ENCODE measurements at regions not wholly inside any gene's neighbourhood (a gene's known extent, or its start where the extent isn't known, plus 50 kb on each side); places are given as distances from the start of the nearest gene placed in this dataset.

GRCh38 chr2:226179010-226179409, 620.6 kb downstream of the IRS1 start:
- no peak overlapping the region for H3K4me3 ChIP-seq
- no peak overlapping the region for H3K27ac ChIP-seq
- no peak for TF ChIP-seq CTCF (IDR thresholded peaks at IDR 0.05)
- no peak for DNase-seq (ENCODE audit: low spot score)

GRCh38 chr2:226176283-226176984, 623.2 kb downstream of the IRS1 start:
- no peak for TF ChIP-seq CTCF (IDR thresholded peaks at IDR 0.05)
- Histone ChIP-seq H3K4me3 (no peak overlapping the region), H3K27ac (no peak overlapping the region)
- DNase-seq (ENCODE audit: low spot score): no peak

GRCh38 chr2:226174390-226174789, 625.2 kb downstream of the IRS1 start:
- no peak overlapping the region for H3K27ac ChIP-seq
- no peak for DNase-seq (ENCODE audit: low spot score)
- H3K4me3 ChIP-seq: no peak overlapping the region
- TF ChIP-seq CTCF (IDR thresholded peaks at IDR 0.05): no peak

GRCh38 chr2:226172939-226173338, 626.7 kb downstream of the IRS1 start:
- no peak overlapping the region for H3K4me3 ChIP-seq
- TF ChIP-seq CTCF (IDR thresholded peaks at IDR 0.05): no peak
- no peak overlapping the region for H3K27ac ChIP-seq
- DNase-seq (ENCODE audit: low spot score): no peak

- TF ChIP-seq CTCF (IDR thresholded peaks at IDR 0.05): no peak
- no peak overlapping the region for H3K27ac ChIP-seq
- DNase-seq (ENCODE audit: low spot score): no peak
- H3K4me3 ChIP-seq: no peak overlapping the region
These were observed 627.3 kb downstream of the IRS1 start for GRCh38 chr2:226172309-226172708.

- Histone ChIP-seq H3K27ac (no peak overlapping the region), H3K4me3 (no peak overlapping the region)
- no peak for DNase-seq (ENCODE audit: low spot score)
- no peak for TF ChIP-seq CTCF (IDR thresholded peaks at IDR 0.05)
These were observed 629.7 kb downstream of the IRS1 start for GRCh38 chr2:226169751-226170581.

All from coronary artery (tissue), 2 donors.